ENCODE measurements at regions not wholly inside any gene's neighbourhood (a gene's known extent, or its start where the extent isn't known, plus 50 kb on each side); places are given as distances from the start of the nearest gene placed in this dataset.

GRCh38 chr15:79680720-79681119 lies 216.1 kb downstream of the MTHFS start:
- Histone ChIP-seq H3K9ac (ENCODE audit: insufficient read length, low read depth) (no peak overlapping the region), H3K9me3 (ENCODE audit: insufficient read depth, low read length) (no peaks in the 10 kb centered on the region), H3K4me1 (ENCODE audit: insufficient read depth, insufficient read length) (peaks cover 13% of the 10 kb centered on the region), H3K36me3 (ENCODE audit: insufficient read depth, insufficient read length, low read length) (no peaks in the 10 kb centered on the region), H3K27me3 (ENCODE audit: insufficient read depth, insufficient read length) (no peaks in the 10 kb centered on the region), H3K4me3 (ENCODE audit: insufficient read length, low read depth) (no peak overlapping the region)
- DNase-seq (ENCODE audit: low read depth, low spot score): peak; percentile 43
- TF ChIP-seq SUZ12 (IDR thresholded peaks at IDR 0.05; ENCODE audit: extremely low read depth, insufficient read depth, insufficient read length) (no peak), ZNF274 (IDR thresholded peaks at IDR 0.05; ENCODE audit: low read depth, low read length) (no peak), YY1 (IDR thresholded peaks at IDR 0.05; ENCODE audit: insufficient read depth, insufficient read length) (no peak)

- Histone ChIP-seq H3K9ac (ENCODE audit: insufficient read length, low read depth) (no peak overlapping the region), H3K4me3 (ENCODE audit: insufficient read length, low read depth) (no peak overlapping the region), H3K27me3 (ENCODE audit: insufficient read depth, insufficient read length) (no peaks in the 10 kb centered on the region), H3K9me3 (ENCODE audit: insufficient read depth, low read length) (no peaks in the 10 kb centered on the region), H3K36me3 (ENCODE audit: insufficient read depth, insufficient read length, low read length) (no peaks in the 10 kb centered on the region), H3K4me1 (ENCODE audit: insufficient read depth, insufficient read length) (peaks cover 13% of the 10 kb centered on the region)
- TF ChIP-seq ZNF274 (IDR thresholded peaks at IDR 0.05; ENCODE audit: low read depth, low read length) (no peak), SUZ12 (IDR thresholded peaks at IDR 0.05; ENCODE audit: extremely low read depth, insufficient read depth, insufficient read length) (no peak), YY1 (IDR thresholded peaks at IDR 0.05; ENCODE audit: insufficient read depth, insufficient read length) (no peak)
- no peak for DNase-seq (ENCODE audit: low read depth, low spot score)
Observed at GRCh38 chr15:79682285-79682684, 214.5 kb downstream of the MTHFS start.

GRCh38 chr15:79682851-79683288 lies 213.9 kb downstream of the MTHFS start:
- H3K27me3 ChIP-seq (ENCODE audit: insufficient read depth, insufficient read length): no peaks in the 10 kb centered on the region
- TF ChIP-seq ZNF274 (IDR thresholded peaks at IDR 0.05; ENCODE audit: low read depth, low read length) (no peak), YY1 (IDR thresholded peaks at IDR 0.05; ENCODE audit: insufficient read depth, insufficient read length) (no peak), SUZ12 (IDR thresholded peaks at IDR 0.05; ENCODE audit: extremely low read depth, insufficient read depth, insufficient read length) (no peak)
- no peak overlapping the region for H3K9ac ChIP-seq (ENCODE audit: insufficient read length, low read depth)
- H3K4me1 ChIP-seq (ENCODE audit: insufficient read depth, insufficient read length): peaks cover 13% of the 10 kb centered on the region
- no peak overlapping the region for H3K4me3 ChIP-seq (ENCODE audit: insufficient read length, low read depth)
- H3K9me3 ChIP-seq (ENCODE audit: insufficient read depth, low read length): no peaks in the 10 kb centered on the region
- no peak for DNase-seq (ENCODE audit: low read depth, low spot score)
- H3K36me3 ChIP-seq (ENCODE audit: insufficient read depth, insufficient read length, low read length): no peaks in the 10 kb centered on the region

- no peaks in the 10 kb centered on the region for H3K4me1 ChIP-seq (ENCODE audit: insufficient read depth, insufficient read length)
- H3K4me3 ChIP-seq (ENCODE audit: insufficient read length, low read depth): no peak overlapping the region
- no peaks in the 10 kb centered on the region for H3K27me3 ChIP-seq (ENCODE audit: insufficient read depth, insufficient read length)
- no peaks in the 10 kb centered on the region for H3K36me3 ChIP-seq (ENCODE audit: insufficient read depth, insufficient read length, low read length)
- TF ChIP-seq YY1 (IDR thresholded peaks at IDR 0.05; ENCODE audit: insufficient read depth, insufficient read length) (no peak), SUZ12 (IDR thresholded peaks at IDR 0.05; ENCODE audit: extremely low read depth, insufficient read depth, insufficient read length) (no peak), ZNF274 (IDR thresholded peaks at IDR 0.05; ENCODE audit: low read depth, low read length) (no peak)
- peaks cover 12% of the 10 kb centered on the region; the same call in 1 of the 2 replicates for H3K9me3 ChIP-seq (ENCODE audit: insufficient read depth, low read length)
- DNase-seq (ENCODE audit: low read depth, low spot score): no peak
- no peak overlapping the region for H3K9ac ChIP-seq (ENCODE audit: insufficient read length, low read depth)
Observed at GRCh38 chr15:79689030-79689429, 207.8 kb downstream of the MTHFS start.

- no peaks in the 10 kb centered on the region for H3K9me3 ChIP-seq (ENCODE audit: insufficient read depth, low read length)
- no peaks in the 10 kb centered on the region for H3K4me1 ChIP-seq (ENCODE audit: insufficient read depth, insufficient read length)
- H3K9ac ChIP-seq (ENCODE audit: insufficient read length, low read depth): no peak overlapping the region
- no peak overlapping the region for H3K4me3 ChIP-seq (ENCODE audit: insufficient read length, low read depth)
- no peak for DNase-seq (ENCODE audit: low read depth, low spot score)
- H3K36me3 ChIP-seq (ENCODE audit: insufficient read depth, insufficient read length, low read length): no peaks in the 10 kb centered on the region
- H3K27me3 ChIP-seq (ENCODE audit: insufficient read depth, insufficient read length): no peaks in the 10 kb centered on the region
- TF ChIP-seq ZNF274 (IDR thresholded peaks at IDR 0.05; ENCODE audit: low read depth, low read length): no peak
- TF ChIP-seq YY1 (IDR thresholded peaks at IDR 0.05; ENCODE audit: insufficient read depth, insufficient read length): no peak
- no peak for TF ChIP-seq SUZ12 (IDR thresholded peaks at IDR 0.05; ENCODE audit: extremely low read depth, insufficient read depth, insufficient read length)
Observed at GRCh38 chr15:79700951-79701480, 195.8 kb downstream of the MTHFS start.

- no peaks in the 10 kb centered on the region for H3K27me3 ChIP-seq (ENCODE audit: insufficient read depth, insufficient read length)
- H3K4me1 ChIP-seq (ENCODE audit: insufficient read depth, insufficient read length): no peaks in the 10 kb centered on the region
- H3K36me3 ChIP-seq (ENCODE audit: insufficient read depth, insufficient read length, low read length): no peaks in the 10 kb centered on the region
- no peak for TF ChIP-seq YY1 (IDR thresholded peaks at IDR 0.05; ENCODE audit: insufficient read depth, insufficient read length)
- TF ChIP-seq ZNF274 (IDR thresholded peaks at IDR 0.05; ENCODE audit: low read depth, low read length): no peak
- no peak for TF ChIP-seq SUZ12 (IDR thresholded peaks at IDR 0.05; ENCODE audit: extremely low read depth, insufficient read depth, insufficient read length)
- no peak for DNase-seq (ENCODE audit: low read depth, low spot score)
- H3K9me3 ChIP-seq (ENCODE audit: insufficient read depth, low read length): no peaks in the 10 kb centered on the region
- no peak overlapping the region for H3K4me3 ChIP-seq (ENCODE audit: insufficient read length, low read depth)
- no peak overlapping the region for H3K9ac ChIP-seq (ENCODE audit: insufficient read length, low read depth)
Observed at GRCh38 chr15:79702621-79703020, 194.2 kb downstream of the MTHFS start.

- no peak overlapping the region for H3K4me3 ChIP-seq (ENCODE audit: insufficient read length, low read depth)
- no peaks in the 10 kb centered on the region for H3K4me1 ChIP-seq (ENCODE audit: insufficient read depth, insufficient read length)
- no peaks in the 10 kb centered on the region for H3K27me3 ChIP-seq (ENCODE audit: insufficient read depth, insufficient read length)
- DNase-seq (ENCODE audit: low read depth, low spot score): no peak
- no peaks in the 10 kb centered on the region for H3K9me3 ChIP-seq (ENCODE audit: insufficient read depth, low read length)
- H3K36me3 ChIP-seq (ENCODE audit: insufficient read depth, insufficient read length, low read length): no peaks in the 10 kb centered on the region
- no peak for TF ChIP-seq YY1 (IDR thresholded peaks at IDR 0.05; ENCODE audit: insufficient read depth, insufficient read length)
- TF ChIP-seq ZNF274 (IDR thresholded peaks at IDR 0.05; ENCODE audit: low read depth, low read length): no peak
- no peak for TF ChIP-seq SUZ12 (IDR thresholded peaks at IDR 0.05; ENCODE audit: extremely low read depth, insufficient read depth, insufficient read length)
- no peak overlapping the region for H3K9ac ChIP-seq (ENCODE audit: insufficient read length, low read depth)
Observed at GRCh38 chr15:79721256-79721655, 175.6 kb downstream of the MTHFS start.
